Mammary epithelial cell (primary cell): ENCODE measurements at regions not wholly inside any gene's neighbourhood (a gene's known extent, or its start where the extent isn't known, plus 50 kb on each side); places are given as distances from the start of the nearest gene placed in this dataset.
"Not testable (repeated sequence)": the region's sequence is repeated elsewhere in the genome, so short reads cannot be mapped to it uniquely, and the experiment has no call there.

Source experiments
- CTCF ChIP-seq, 2 donors: IDR thresholded peaks in 1 of 2; conservative IDR thresholded peaks in 1 of 2; 2 replicates each; pipeline ENCODE4 v1.5.1; 2011 to 2012; ENCODE audit warnings: inconsistent platforms in 2 of 2, low read length in 2 of 2, mild to moderate bottlenecking in 2 of 2, control low read depth in 1 of 2, low read depth in 1 of 2; ENCODE audit not compliant: insufficient read depth in 1 of 2; ENCODE audit errors: extremely low read depth in 1 of 2
- EZH2 ChIP-seq: IDR thresholded peaks from 2 replicates; pipeline ENCODE4 v1.6.1; 2012; ENCODE audit warnings: low read length, inconsistent platforms, borderline replicate concordance

- TF ChIP-seq EZH2; CTCF (conservative IDR thresholded peaks at IDR 0.05 in 1 of 2, IDR thresholded peaks at IDR 0.05 in 1 of 2; ENCODE audit: extremely low read depth in 1 of 2, insufficient read depth in 1 of 2, low read depth in 1 of 2, low read length in 2 of 2): not testable (repeated sequence)
These were observed 102.6 kb downstream of the FHIP1A start for GRCh38 chr4:151511548-151511947.
